Mesenchymal stem cell (in vitro differentiated cells and primary cell): ENCODE measurements at regions not wholly inside any gene's neighbourhood (a gene's known extent, or its start where the extent isn't known, plus 50 kb on each side); places are given as distances from the start of the nearest gene placed in this dataset.

Experiments used
- DNase-seq: peaks from one replicate; pipeline ENCODE4 v3.0.0-alpha.2; 2013
- H2AFZ ChIP-seq: one replicate; pipeline ENCODE4 v1.6.1; 2013; ENCODE audit warnings: low read depth, mild to moderate bottlenecking, control low read depth, inconsistent platforms, low read length, moderate library complexity
- H2AK5ac ChIP-seq: 2 replicates; pipeline ENCODE4 v1.6.1; 2013; ENCODE audit warnings: low read length, moderate library complexity, mild to moderate bottlenecking, inconsistent platforms; ENCODE audit not compliant: severe bottlenecking
- H2BK120ac ChIP-seq: one replicate; pipeline ENCODE4 v1.6.1; 2013; ENCODE audit warnings: low read depth, mild to moderate bottlenecking, inconsistent platforms, low read length, moderate library complexity
- H2BK12ac ChIP-seq, 2 experiments: one replicate each; pipeline ENCODE4 v1.6.1; 2013; ENCODE audit warnings: inconsistent platforms in 2 of 2, low read length in 2 of 2, mild to moderate bottlenecking in 2 of 2, moderate library complexity in 2 of 2, control low read depth in 1 of 2
- H2BK15ac ChIP-seq: one replicate; pipeline ENCODE4 v1.6.1; 2013; ENCODE audit warnings: mild to moderate bottlenecking, low read depth, inconsistent platforms; ENCODE audit not compliant: poor library complexity, severe bottlenecking
- H2BK5ac ChIP-seq: 2 replicates; pipeline ENCODE4 v1.6.1; 2013; ENCODE audit warnings: low read depth, mild to moderate bottlenecking, low read length, control low read depth, inconsistent platforms; ENCODE audit not compliant: poor library complexity, severe bottlenecking
- H3K14ac ChIP-seq, 2 experiments: one replicate each; pipeline ENCODE4 v1.6.1; 2013; ENCODE audit warnings: inconsistent platforms in 2 of 2, low read length in 2 of 2, control low read depth in 1 of 2, mild to moderate bottlenecking in 1 of 2, moderate library complexity in 1 of 2
- H3K18ac ChIP-seq, 2 experiments: one replicate each; pipeline ENCODE4 v1.6.1; 2013; ENCODE audit warnings: inconsistent platforms in 2 of 2, low read length in 2 of 2, control low read depth in 1 of 2, low read depth in 1 of 2, mild to moderate bottlenecking in 1 of 2
- H3K23ac ChIP-seq, 2 experiments: one replicate each; pipeline ENCODE4 v1.6.1; 2013; ENCODE audit warnings: inconsistent platforms in 2 of 2, low read length in 2 of 2, mild to moderate bottlenecking in 2 of 2, moderate library complexity in 2 of 2, control low read depth in 1 of 2
- H3K27ac ChIP-seq: 2 replicates; pipeline ENCODE4 v1.5.1; 2013; ENCODE audit warnings: mild to moderate bottlenecking, moderate library complexity, low read length, control low read depth, inconsistent platforms; ENCODE audit not compliant: poor library complexity, severe bottlenecking
- H3K27me3 ChIP-seq, 2 experiments: 2 replicates each; pipeline versions ENCODE4 v1.6.1 to v1.7.0; 2013; ENCODE audit warnings: low read length in 2 of 2, mild to moderate bottlenecking in 2 of 2, moderate library complexity in 2 of 2, control low read depth in 1 of 2, inconsistent platforms in 1 of 2; ENCODE audit not compliant: control insufficient read depth in 1 of 2, insufficient read depth in 1 of 2
- H3K36me3 ChIP-seq, 2 experiments: 2 replicates each; pipeline versions ENCODE4 v1.6.1 to v1.7.0; 2013; ENCODE audit warnings: low read length in 2 of 2, control low read depth in 1 of 2, inconsistent platforms in 1 of 2, low read depth in 1 of 2, mild to moderate bottlenecking in 1 of 2; ENCODE audit not compliant: insufficient read depth in 2 of 2, control insufficient read depth in 1 of 2
- H3K4ac ChIP-seq, 2 experiments: one replicate each; pipeline ENCODE4 v1.6.1; 2013; ENCODE audit warnings: inconsistent platforms in 2 of 2, low read length in 2 of 2, mild to moderate bottlenecking in 2 of 2, moderate library complexity in 2 of 2, control low read depth in 1 of 2, low read depth in 1 of 2
- H3K4me1 ChIP-seq: 2 replicates; pipeline ENCODE4 v1.6.1; 2013; ENCODE audit warnings: low read depth, low read length, control low read depth; ENCODE audit not compliant: control insufficient read depth, insufficient read depth
- H3K4me2 ChIP-seq: 2 replicates; pipeline ENCODE4 v1.6.1; 2013; ENCODE audit warnings: low read length, mild to moderate bottlenecking, inconsistent platforms; ENCODE audit not compliant: poor library complexity, severe bottlenecking
- H3K4me3 ChIP-seq, 2 experiments: 2 replicates each; pipeline versions ENCODE4 v1.5.1 to v1.7.0; 2013; ENCODE audit warnings: low read length in 2 of 2, mild to moderate bottlenecking in 2 of 2, control low read depth in 1 of 2, low read depth in 1 of 2; ENCODE audit not compliant: insufficient read depth in 1 of 2
- H3K79me1 ChIP-seq: replicated peaks from 2 replicates; pipeline ENCODE4 v1.6.1; 2013; ENCODE audit warnings: mild to moderate bottlenecking, control low read depth, low read length, inconsistent platforms; ENCODE audit not compliant: poor library complexity, severe bottlenecking
- H3K9ac ChIP-seq: 2 replicates; pipeline ENCODE4 v1.7.0; 2013; ENCODE audit warnings: mild to moderate bottlenecking, low read length, moderate library complexity
- H3K9me3 ChIP-seq: 2 replicates; pipeline ENCODE4 v1.7.0; 2013; ENCODE audit warnings: mild to moderate bottlenecking, low read length; ENCODE audit not compliant: control insufficient read depth
- H4K8ac ChIP-seq: one replicate; pipeline ENCODE4 v1.6.1; 2013; ENCODE audit warnings: inconsistent platforms, mild to moderate bottlenecking, low read length, moderate library complexity
- H4K91ac ChIP-seq: one replicate; pipeline ENCODE4 v1.6.1; 2013; ENCODE audit warnings: mild to moderate bottlenecking, low read length, inconsistent platforms
- WGBS: methylation state at CpG from one replicate; pipeline ENCODE4 v1.1.7; 2013; ENCODE audit warnings: mixed read lengths; 5-methylcytosine and 5-hydroxymethylcytosine counted together

GRCh38 chr16:8217201-8217600 lies 373.1 kb downstream of the TMEM114 start:
- Histone ChIP-seq H2AK5ac (no peak overlapping the region), H4K91ac (no peak overlapping the region), H2AFZ (no peak overlapping the region), H4K8ac (no peak overlapping the region), H2BK15ac (no peak overlapping the region), H3K14ac (no peak overlapping the region), H3K4me2 (no peak overlapping the region), H3K27me3 (no peaks in the 10 kb centered on the region), H2BK12ac (no peak overlapping the region), H3K4ac (no peak overlapping the region), H3K4me3 (no peak overlapping the region), H3K23ac (no peak overlapping the region), H3K36me3 (no peaks in the 10 kb centered on the region), H3K27ac (no peak overlapping the region), H3K9me3 (peaks cover 13% of the 10 kb centered on the region), H3K18ac (no peak overlapping the region), H3K9ac (no peak overlapping the region), H3K79me1 (no peaks in the 10 kb centered on the region), H2BK5ac (no peak overlapping the region), H3K4me1 (no peaks in the 10 kb centered on the region), H2BK120ac (no peak overlapping the region)
- no peak for DNase-seq
- WGBS, result 41% methylated on average over 2 of the region's 2 CpGs

- Histone ChIP-seq H3K9me3 (peaks cover 12% of the 10 kb centered on the region), H4K91ac (no peak overlapping the region), H3K4me1 (no peaks in the 10 kb centered on the region), H3K9ac (no peak overlapping the region), H2AK5ac (no peak overlapping the region), H2BK15ac (no peak overlapping the region), H3K27ac (no peak overlapping the region), H3K27me3 (no peaks in the 10 kb centered on the region), H2AFZ (no peak overlapping the region), H4K8ac (no peak overlapping the region), H2BK120ac (no peak overlapping the region), H3K18ac (no peak overlapping the region), H3K14ac (no peak overlapping the region), H3K4ac (no peak overlapping the region), H3K23ac (no peak overlapping the region), H3K36me3 (no peaks in the 10 kb centered on the region), H3K79me1 (no peaks in the 10 kb centered on the region), H3K4me3 (no peak overlapping the region), H2BK12ac (no peak overlapping the region), H3K4me2 (no peak overlapping the region), H2BK5ac (no peak overlapping the region)
- WGBS, result 80% methylated on average over 1 of the region's 1 CpG
- DNase-seq, result no peak
These were observed 385.5 kb downstream of the TMEM114 start for GRCh38 chr16:8204769-8205168.

DNA sequence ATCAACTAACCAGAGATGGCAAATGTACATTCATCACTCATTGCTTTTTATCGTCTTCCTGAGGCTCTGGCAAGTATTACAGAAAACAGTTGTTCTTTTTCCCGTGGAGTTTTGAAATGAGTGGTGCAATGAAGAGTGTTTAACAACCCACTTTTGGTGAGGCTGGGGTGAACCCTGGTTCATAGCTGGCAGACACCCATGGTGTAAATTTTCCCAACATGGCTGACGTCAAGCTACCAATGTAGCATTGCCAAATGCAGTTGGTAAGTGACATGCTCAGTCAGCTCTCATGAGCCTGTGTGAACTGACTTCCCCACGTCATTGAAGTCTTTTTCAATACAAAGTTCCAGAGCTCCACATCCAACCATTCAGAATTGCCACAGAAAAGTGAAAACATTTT lies 386.2 kb downstream of the TMEM114 start:
- Histone ChIP-seq H3K4me2 (no peak overlapping the region), H3K27me3 (no peaks in the 10 kb centered on the region), H3K23ac (no peak overlapping the region), H3K79me1 (no peaks in the 10 kb centered on the region), H3K27ac (no peak overlapping the region), H3K9ac (no peak overlapping the region), H3K18ac (no peak overlapping the region), H3K36me3 (no peaks in the 10 kb centered on the region), H3K4ac (no peak overlapping the region), H2AK5ac (no peak overlapping the region), H3K4me1 (no peaks in the 10 kb centered on the region), H2BK5ac (no peak overlapping the region), H4K8ac (no peak overlapping the region), H3K4me3 (no peak overlapping the region), H3K14ac (no peak overlapping the region), H2BK15ac (no peak overlapping the region), H2BK12ac (no peak overlapping the region), H2AFZ (no peak overlapping the region), H3K9me3 (peaks cover 12% of the 10 kb centered on the region), H2BK120ac (no peak overlapping the region), H4K91ac (no peak overlapping the region)
- DNase-seq, result no peak
- WGBS, result 49% methylated on average over 3 of the region's 4 CpGs

- WGBS, result 60% methylated on average over 2 of the region's 2 CpGs
- H2AK5ac ChIP-seq, result no peak overlapping the region
- no peak overlapping the region for H2BK5ac ChIP-seq
These were observed 387.2 kb downstream of the TMEM114 start for GRCh38 chr16:8203101-8203500.

More at GRCh38 chr16:8203101-8203500, 387.2 kb downstream of the TMEM114 start:
- no peak overlapping the region for H3K9ac ChIP-seq
- no peak overlapping the region for H3K4ac ChIP-seq
- H4K91ac ChIP-seq, result no peak overlapping the region
- H3K4me1 ChIP-seq, result no peaks in the 10 kb centered on the region
- H2BK12ac ChIP-seq, result no peak overlapping the region
- H3K36me3 ChIP-seq, result no peaks in the 10 kb centered on the region
- H3K23ac ChIP-seq, result no peak overlapping the region
- H4K8ac ChIP-seq, result no peak overlapping the region
- H3K18ac ChIP-seq, result no peak overlapping the region
- H3K27me3 ChIP-seq, result no peaks in the 10 kb centered on the region
- no peak overlapping the region for H2BK15ac ChIP-seq
- no peak overlapping the region for H3K14ac ChIP-seq
- H2AFZ ChIP-seq, result no peak overlapping the region
- H2BK120ac ChIP-seq, result no peak overlapping the region
- no peak for DNase-seq
- H3K9me3 ChIP-seq, result peaks cover 12% of the 10 kb centered on the region
- no peak overlapping the region for H3K27ac ChIP-seq
- no peak overlapping the region for H3K4me2 ChIP-seq
- H3K79me1 ChIP-seq, result no peaks in the 10 kb centered on the region
- H3K4me3 ChIP-seq, result no peak overlapping the region
